Gastrocnemius medialis (tissue), 4 donors: ENCODE measurements at regions not wholly inside any gene's neighbourhood (a gene's known extent, or its start where the extent isn't known, plus 50 kb on each side); places are given as distances from the start of the nearest gene placed in this dataset.

Experiments
- ATAC-seq, 2 donors: fragments of 150-250 bp; one replicate each; pipeline ENCODE4 v1.9.1; 2016
- DNase-seq, 2 donors: peaks; one replicate each; pipeline ENCODE4 v3.0.0-alpha.2; 2019
- H3K27ac ChIP-seq, 4 donors: fragments of 200-600 bp; sonication (generic); 1 replicate in 1 of 4; 2 replicates in 3 of 4; pipeline ENCODE4 v1.5.1; 2016 to 2018; ENCODE audit warnings: mild to moderate bottlenecking in 2 of 4, moderate library complexity in 1 of 4
- H3K27me3 ChIP-seq, 3 donors: fragments of 200-600 bp; sonication (generic) in 2 of 3; 1 replicate in 1 of 3; 2 replicates in 2 of 3; pipeline versions ENCODE4 v1.5.1 to v1.6.0; 2016 to 2019; ENCODE audit warnings: mild to moderate bottlenecking in 1 of 3, moderate library complexity in 1 of 3
- H3K36me3 ChIP-seq, 2 donors: fragments of 200-600 bp; sonication (generic) in 1 of 2; one replicate each; pipeline ENCODE4 v1.5.1; 2017 to 2018
- H3K4me1 ChIP-seq, 2 donors: fragments of 200-600 bp; sonication (generic) in 1 of 2; one replicate each; pipeline ENCODE4 v1.5.1; 2016 to 2017; ENCODE audit warnings: mild to moderate bottlenecking in 2 of 2
- H3K4me3 ChIP-seq, 4 donors: fragments of 200-600 bp; sonication (generic) in 3 of 4; 1 replicate in 1 of 4; 2 replicates in 3 of 4; pipeline ENCODE4 v1.5.1; 2016 to 2019; ENCODE audit warnings: mild to moderate bottlenecking in 2 of 4
- H3K9me3 ChIP-seq, 3 donors: fragments of 200-600 bp; sonication (generic) in 2 of 3; 1 replicate in 1 of 3; 2 replicates in 2 of 3; pipeline ENCODE4 v1.5.1; 2016 to 2019
- CTCF ChIP-seq, 5 experiments: fragments of 450-650 bp in 3 of 5; fragments of 200-600 bp in 2 of 5; sonication (generic) in 2 of 5; IDR thresholded peaks in 4 of 5; conservative IDR thresholded peaks in 1 of 5; 1 replicate in 4 of 5; 2 replicates in 1 of 5; pipeline ENCODE4 v1.5.1; 2016 to 2019; ENCODE audit warnings: antibody characterized with exemption in 5 of 5, mild to moderate bottlenecking in 3 of 5, moderate library complexity in 3 of 5
- POLR2A ChIP-seq, 2 donors: fragments of 450-650 bp; IDR thresholded peaks; one replicate each; pipeline ENCODE4 v1.6.1; 2017; ENCODE audit warnings: antibody characterized with exemption in 2 of 2, mild to moderate bottlenecking in 2 of 2, moderate library complexity in 2 of 2
- in situ Hi-C, 4 donors: fragments of 200-750 bp; cut with MboI; loops; one replicate each; pipeline versions ENCODE4 v1.15.0 to v1.8.0; 2017; ENCODE audit warnings: low sequenced_read_pairs in 4 of 4
- intact Hi-C: fragments of 100-400 bp; cut with DNase I; formaldehyde crosslinking; loops from one replicate; pipeline ENCODE4 v1.15.1; 2023; ENCODE audit warnings: low total_unique reads

- DNase-seq: no peak
- no peak overlapping the region for H3K27ac ChIP-seq
- no peaks in the 10 kb centered on the region for H3K4me1 ChIP-seq
- intact Hi-C loops: no loop called here
- no peaks in the 10 kb centered on the region for H3K27me3 ChIP-seq
- in situ Hi-C loops: no loop called here
- H3K9me3 ChIP-seq: no peaks in the 10 kb centered on the region
- no peak for TF ChIP-seq CTCF (IDR thresholded peaks at IDR 0.05 in 4 of 5, conservative IDR thresholded peaks at IDR 0.05 in 1 of 5)
- no peak for TF ChIP-seq POLR2A (IDR thresholded peaks at IDR 0.05)
- no peaks in the 10 kb centered on the region for H3K36me3 ChIP-seq
- H3K4me3 ChIP-seq: no peak overlapping the region
- no peak for ATAC-seq
Measured at GRCh38 chr5:116813356-116813755, 238.7 kb upstream of the SEMA6A start.

GRCh38 chr5:116810951-116811350 lies 236.3 kb upstream of the SEMA6A start:
- in situ Hi-C loops: no loop called here
- no peak overlapping the region for H3K4me3 ChIP-seq
- intact Hi-C loops: no loop called here
- no peaks in the 10 kb centered on the region for H3K27me3 ChIP-seq
- DNase-seq: no peak
- no peak for ATAC-seq
- TF ChIP-seq CTCF (IDR thresholded peaks at IDR 0.05 in 4 of 5, conservative IDR thresholded peaks at IDR 0.05 in 1 of 5): no peak
- H3K36me3 ChIP-seq: no peaks in the 10 kb centered on the region
- no peak overlapping the region for H3K27ac ChIP-seq
- H3K9me3 ChIP-seq: no peaks in the 10 kb centered on the region
- H3K4me1 ChIP-seq: no peaks in the 10 kb centered on the region

GRCh38 chr5:116806836-116807235 lies 232.2 kb upstream of the SEMA6A start:
- in situ Hi-C loops (no loop called here), intact Hi-C loops (no loop called here)
- ATAC-seq (no peak), DNase-seq (no peak)
- Histone ChIP-seq H3K4me1 (no peaks in the 10 kb centered on the region), H3K27ac (no peak overlapping the region), H3K4me3 (no peak overlapping the region), H3K9me3 (no peaks in the 10 kb centered on the region), H3K36me3 (no peaks in the 10 kb centered on the region), H3K27me3 (no peaks in the 10 kb centered on the region)
- TF ChIP-seq CTCF (IDR thresholded peaks at IDR 0.05 in 4 of 5, conservative IDR thresholded peaks at IDR 0.05 in 1 of 5): no peak
- TF ChIP-seq POLR2A (IDR thresholded peaks at IDR 0.05): no peak

GRCh38 chr5:116799401-116799800 lies 224.8 kb upstream of the SEMA6A start:
- ATAC-seq (no peak), DNase-seq (no peak)
- no peaks in the 10 kb centered on the region for H3K36me3 ChIP-seq
- no peaks in the 10 kb centered on the region for H3K27me3 ChIP-seq
- TF ChIP-seq CTCF (IDR thresholded peaks at IDR 0.05 in 4 of 5, conservative IDR thresholded peaks at IDR 0.05 in 1 of 5): no peak
- H3K9me3 ChIP-seq: no peaks in the 10 kb centered on the region
- intact Hi-C loops: no loop called here
- no peaks in the 10 kb centered on the region for H3K4me1 ChIP-seq
- H3K27ac ChIP-seq: no peak overlapping the region
- in situ Hi-C loops: no loop called here
- H3K4me3 ChIP-seq: no peak overlapping the region

- Histone ChIP-seq H3K4me1 (no peaks in the 10 kb centered on the region), H3K36me3 (no peaks in the 10 kb centered on the region), H3K4me3 (no peak overlapping the region), H3K27ac (no peak overlapping the region), H3K9me3 (no peaks in the 10 kb centered on the region), H3K27me3 (no peaks in the 10 kb centered on the region)
- DNase-seq (no peak), ATAC-seq (no peak)
- intact Hi-C loops (no loop called here), in situ Hi-C loops (no loop called here)
- TF ChIP-seq POLR2A (IDR thresholded peaks at IDR 0.05): no peak
- no peak for TF ChIP-seq CTCF (IDR thresholded peaks at IDR 0.05 in 4 of 5, conservative IDR thresholded peaks at IDR 0.05 in 1 of 5)
Measured at GRCh38 chr5:116795189-116795588, 220.6 kb upstream of the SEMA6A start.
